22Rv1 (cell line): ENCODE measurements at regions not wholly inside any gene's neighbourhood (a gene's known extent, or its start where the extent isn't known, plus 50 kb on each side); places are given as distances from the start of the nearest gene placed in this dataset.

ENCODE experiments used
- ZFX ChIP-seq: fragments of 450-650 bp; IDR thresholded peaks from 2 replicates; pipeline ENCODE4 v1.6.1; 2017; ENCODE audit warnings: antibody characterized with exemption, borderline replicate concordance
- TF ChIP-seq, protein P1 (sequence below): fragments of 450-650 bp; IDR thresholded peaks from 2 replicates; pipeline ENCODE4 v1.5.1; 2017; ENCODE audit warnings: mild to moderate bottlenecking

- TF ChIP-seq, protein P1, sequence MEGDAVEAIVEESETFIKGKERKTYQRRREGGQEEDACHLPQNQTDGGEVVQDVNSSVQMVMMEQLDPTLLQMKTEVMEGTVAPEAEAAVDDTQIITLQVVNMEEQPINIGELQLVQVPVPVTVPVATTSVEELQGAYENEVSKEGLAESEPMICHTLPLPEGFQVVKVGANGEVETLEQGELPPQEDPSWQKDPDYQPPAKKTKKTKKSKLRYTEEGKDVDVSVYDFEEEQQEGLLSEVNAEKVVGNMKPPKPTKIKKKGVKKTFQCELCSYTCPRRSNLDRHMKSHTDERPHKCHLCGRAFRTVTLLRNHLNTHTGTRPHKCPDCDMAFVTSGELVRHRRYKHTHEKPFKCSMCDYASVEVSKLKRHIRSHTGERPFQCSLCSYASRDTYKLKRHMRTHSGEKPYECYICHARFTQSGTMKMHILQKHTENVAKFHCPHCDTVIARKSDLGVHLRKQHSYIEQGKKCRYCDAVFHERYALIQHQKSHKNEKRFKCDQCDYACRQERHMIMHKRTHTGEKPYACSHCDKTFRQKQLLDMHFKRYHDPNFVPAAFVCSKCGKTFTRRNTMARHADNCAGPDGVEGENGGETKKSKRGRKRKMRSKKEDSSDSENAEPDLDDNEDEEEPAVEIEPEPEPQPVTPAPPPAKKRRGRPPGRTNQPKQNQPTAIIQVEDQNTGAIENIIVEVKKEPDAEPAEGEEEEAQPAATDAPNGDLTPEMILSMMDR, result no peak
- no peak for TF ChIP-seq ZFX
These were observed 310.9 kb downstream of the TDRD3 start for GRCh38 chr13:60707878-60708277.
